ENCODE measurements at regions not wholly inside any gene's neighbourhood (a gene's known extent, or its start where the extent isn't known, plus 50 kb on each side); places are given as distances from the start of the nearest gene placed in this dataset.
"Not testable (repeated sequence)": the region's sequence is repeated elsewhere in the genome, so short reads cannot be mapped to it uniquely, and the experiment has no call there.

- Histone ChIP-seq H3K9me3 (peaks cover 0 to 11% (median 0%) of the 10 kb centered on the region in 12 donors), H3K27ac (no peak overlapping the region), H3K27me3 (no peaks in the 10 kb centered on the region), H3K4me3 (no peak overlapping the region), H3K4me1 (no peaks in the 10 kb centered on the region), H3K36me3 (no peaks in the 10 kb centered on the region)
- TF ChIP-seq POLR2A (IDR thresholded peaks at IDR 0.05) (no peak), CTCF (IDR thresholded peaks at IDR 0.05) (no peak)
- DNase-seq: no peak
- intact Hi-C loops (cut with DNase I): no loop called here
- 65 to 70% (median 69%) methylated on average over 1 of the region's 1 CpG for WGBS, 4 donors
- ATAC-seq: no peak
These were observed 721.2 kb upstream of the SEMA3D start for GRCh38 chr7:85908051-85908450.

- TF ChIP-seq CTCF (IDR thresholded peaks at IDR 0.05) (no peak), POLR2A (IDR thresholded peaks at IDR 0.05) (no peak)
- no peak overlapping the region for H3K4me3 ChIP-seq
- ATAC-seq (no peak), DNase-seq (no peak)
- intact Hi-C loops (cut with DNase I): loop anchor here in 7 of 10 donors (10.0 kb wide), 2 partner anchors 567 to 1007 kb away; no protein-coding TSS in a partner anchor
- H3K4me1 ChIP-seq: no peaks in the 10 kb centered on the region
- no peaks in the 10 kb centered on the region for H3K9me3 ChIP-seq
- H3K36me3 ChIP-seq: no peaks in the 10 kb centered on the region
- no peak overlapping the region for H3K27ac ChIP-seq
- no peaks in the 10 kb centered on the region for H3K27me3 ChIP-seq
- 33 to 48% (median 37%) methylated on average over 1 of the region's 1 CpG for WGBS, 4 donors
These were observed 711.1 kb upstream of the SEMA3D start for GRCh38 chr7:85897967-85898366.

GRCh38 chr7:85896531-85896930 lies 709.7 kb upstream of the SEMA3D start:
- ATAC-seq: no peak
- Histone ChIP-seq H3K27me3 (no peaks in the 10 kb centered on the region), H3K4me3 (no peak overlapping the region), H3K4me1 (no peaks in the 10 kb centered on the region), H3K27ac (no peak overlapping the region), H3K36me3 (no peaks in the 10 kb centered on the region), H3K9me3 (no peaks in the 10 kb centered on the region)
- TF ChIP-seq CTCF (IDR thresholded peaks at IDR 0.05): no peak
- TF ChIP-seq POLR2A (IDR thresholded peaks at IDR 0.05): no peak
- no peak for DNase-seq
- intact Hi-C loops (cut with DNase I): loop anchor here in 7 of 10 donors (10.0 kb wide), 2 partner anchors 568 to 1008 kb away; no protein-coding TSS in a partner anchor

GRCh38 chr7:85895835-85896234 lies 709.0 kb upstream of the SEMA3D start:
- Histone ChIP-seq H3K4me3 (no peak overlapping the region), H3K4me1 (no peaks in the 10 kb centered on the region), H3K27me3 (no peaks in the 10 kb centered on the region), H3K36me3 (no peaks in the 10 kb centered on the region), H3K27ac (no peak overlapping the region), H3K9me3 (no peaks in the 10 kb centered on the region)
- ATAC-seq (no peak), DNase-seq (no peak)
- TF ChIP-seq CTCF (IDR thresholded peaks at IDR 0.05): no peak
- TF ChIP-seq POLR2A (IDR thresholded peaks at IDR 0.05): no peak
- intact Hi-C loops (cut with DNase I): loop anchor here in 7 of 10 donors (10.0 kb wide), 2 partner anchors 569 to 1009 kb away; no protein-coding TSS in a partner anchor
- 83 to 95% (median 87%) methylated on average over 1 of the region's 1 CpG for WGBS, 4 donors

- not testable (repeated sequence) for H3K4me1 ChIP-seq, DNase-seq, ATAC-seq, H3K27me3 ChIP-seq, H3K4me3 ChIP-seq, H3K9me3 ChIP-seq, H3K36me3 ChIP-seq, H3K27ac ChIP-seq
- 79 to 83% (median 80%) methylated on average over 5 of the region's 5 CpGs for WGBS, 4 donors
- intact Hi-C loops (cut with DNase I): loop anchor here in 9 of 10 donors (5.0 to 10.0 kb wide), 5 partner anchors 573 to 1015 kb away; no protein-coding TSS in a partner anchor
These were observed 705.0 kb upstream of the SEMA3D start for GRCh38 chr7:85891900-85892299.

All from heart left ventricle (tissue), 16 donors.